ENCODE measurements at regions not wholly inside any gene's neighbourhood (a gene's known extent, or its start where the extent isn't known, plus 50 kb on each side); places are given as distances from the start of the nearest gene placed in this dataset.

DNA sequence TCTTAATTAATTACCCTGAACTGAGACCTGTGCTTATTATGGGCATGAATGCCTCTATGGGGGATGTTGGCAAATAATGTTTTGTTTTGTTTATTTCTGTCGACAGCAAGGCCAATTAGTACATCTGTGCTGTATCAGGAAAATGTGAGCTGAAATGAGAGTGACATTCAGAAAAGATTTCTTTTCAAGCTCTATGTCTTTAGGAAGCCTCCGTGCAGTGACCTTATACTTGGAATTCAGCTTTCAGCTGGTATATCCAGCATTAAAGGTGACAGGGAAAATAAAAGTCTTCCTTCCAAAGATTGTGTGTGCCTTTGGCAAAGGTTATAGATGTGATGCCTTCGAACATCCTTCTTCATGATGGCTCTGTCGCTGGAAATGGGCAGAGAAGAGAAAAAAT, 1061.1 kb downstream of the SORCS3 start:
- no peak for DNase-seq
- Mint-ChIP-seq H3K27ac (no peak overlapping the region), H3K4me3 (no peak overlapping the region), H3K4me1 (no peaks in the 10 kb centered on the region), H3K27me3 (peaks cover 0 to 7% (median 0%) of the 10 kb centered on the region in 5 donors), H3K36me3 (no peaks in the 10 kb centered on the region), H3K9me3 (peaks cover 0 to 2% (median 0%) of the 10 kb centered on the region in 9 donors)
- POLR2A ChIA-PET: no interaction called here
- no peak for ATAC-seq

DNA sequence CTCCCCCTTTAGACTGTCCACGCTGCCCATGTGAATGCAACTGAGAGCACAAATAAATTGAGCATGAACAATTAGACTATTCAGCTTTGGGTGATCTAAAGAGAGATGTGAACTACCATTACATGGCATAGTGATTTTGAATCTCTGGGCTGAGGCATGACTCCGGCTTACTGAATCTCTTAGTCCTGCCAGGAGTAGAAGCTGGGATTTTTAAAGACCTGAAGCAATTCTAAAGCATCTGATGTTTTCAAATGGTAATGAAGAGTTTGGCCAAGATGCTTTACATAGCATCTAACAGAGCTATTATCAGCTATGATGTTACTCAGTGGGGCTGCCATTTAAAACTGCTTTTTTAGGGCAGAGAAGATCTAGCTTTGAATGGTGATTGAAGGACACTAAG, 1059.1 kb downstream of the SORCS3 start:
- Mint-ChIP-seq H3K4me1 (no peaks in the 10 kb centered on the region), H3K27me3 (peaks cover 0 to 7% (median 0%) of the 10 kb centered on the region in 5 donors), H3K9me3 (peaks cover 0 to 2% (median 0%) of the 10 kb centered on the region in 9 donors), H3K27ac (no peak overlapping the region), H3K4me3 (no peak overlapping the region), H3K36me3 (no peaks in the 10 kb centered on the region)
- DNase-seq (no peak), ATAC-seq (no peak)
- POLR2A ChIA-PET: no interaction called here

DNA sequence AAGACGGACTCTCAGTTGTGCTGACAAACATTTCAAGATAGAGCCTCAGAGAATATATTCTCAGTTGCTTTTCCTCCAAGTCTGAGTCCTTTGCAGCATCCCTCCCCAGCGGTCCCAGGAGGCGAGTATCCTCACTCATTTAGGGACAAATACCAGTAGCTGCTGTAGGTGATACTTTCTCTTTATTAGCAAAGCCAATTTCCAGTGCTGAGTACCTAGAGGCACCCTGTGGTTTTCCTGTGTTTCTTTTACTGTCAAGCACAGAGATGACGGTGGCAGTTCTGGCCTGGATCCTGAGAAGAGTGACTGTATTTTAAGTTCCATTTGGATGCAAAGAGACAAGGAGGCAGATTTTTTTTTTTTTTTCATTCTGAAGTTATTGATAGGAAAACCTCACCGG, 1058.4 kb downstream of the SORCS3 start:
- Mint-ChIP-seq H3K27ac (no peak overlapping the region), H3K27me3 (peaks cover 0 to 7% (median 0%) of the 10 kb centered on the region in 5 donors), H3K36me3 (no peaks in the 10 kb centered on the region), H3K4me1 (no peaks in the 10 kb centered on the region), H3K4me3 (no peak overlapping the region), H3K9me3 (peaks cover 0 to 4% (median 0%) of the 10 kb centered on the region in 9 donors)
- DNase-seq (no peak), ATAC-seq (no peak)
- POLR2A ChIA-PET: no interaction called here

DNA sequence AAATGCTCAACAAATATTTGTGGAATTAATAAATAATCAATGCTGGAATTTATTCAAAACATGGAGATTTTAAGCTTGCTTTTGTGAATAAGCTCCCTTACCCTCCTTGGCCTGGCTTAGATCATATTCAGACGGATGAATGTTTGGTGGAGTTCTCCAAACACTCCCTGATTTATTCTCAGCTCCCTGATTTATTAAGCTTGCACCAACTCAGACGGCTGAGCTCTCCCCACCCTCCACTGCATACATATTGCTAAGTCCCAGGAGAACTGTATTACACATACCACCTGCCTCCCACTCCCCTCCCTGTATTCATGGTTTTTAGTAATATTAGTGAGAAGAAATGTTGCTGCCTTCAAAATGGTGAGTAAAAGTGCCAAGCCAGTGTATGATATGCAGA, 1057.5 kb downstream of the SORCS3 start:
- Mint-ChIP-seq H3K36me3 (no peaks in the 10 kb centered on the region), H3K4me1 (no peaks in the 10 kb centered on the region), H3K9me3 (peaks cover 0 to 4% (median 0%) of the 10 kb centered on the region in 9 donors), H3K27me3 (peaks cover 0 to 7% (median 0%) of the 10 kb centered on the region in 5 donors), H3K27ac (no peak overlapping the region), H3K4me3 (no peak overlapping the region)
- ATAC-seq: no peak
- POLR2A ChIA-PET: no interaction called here
- no peak for DNase-seq

DNA sequence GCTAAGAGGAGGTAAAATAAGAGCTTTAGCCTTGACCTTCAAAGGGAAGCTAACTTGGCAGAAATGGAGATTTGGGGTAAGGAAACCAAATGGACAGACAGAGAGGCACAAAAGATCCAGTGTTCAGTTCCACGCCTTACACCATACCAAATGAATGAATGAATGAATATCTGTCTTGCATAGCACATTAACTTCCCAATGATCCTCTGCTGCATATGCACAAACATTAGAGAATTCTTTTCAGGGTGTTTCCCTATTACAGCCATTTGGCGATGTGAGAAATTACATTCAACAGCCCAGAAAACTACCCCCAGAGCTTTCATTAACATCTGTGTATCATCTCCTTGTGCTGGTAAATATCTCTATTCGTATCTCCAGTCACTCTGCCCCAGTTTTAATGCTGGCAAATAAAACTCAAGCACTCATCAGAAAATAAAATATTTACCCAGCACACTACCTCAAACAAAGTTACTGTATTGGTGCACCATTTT, 1056.2 kb downstream of the SORCS3 start:
- Mint-ChIP-seq H3K4me1 (no peaks in the 10 kb centered on the region), H3K27ac (no peak overlapping the region), H3K27me3 (peaks cover 0 to 7% (median 0%) of the 10 kb centered on the region in 5 donors), H3K4me3 (no peak overlapping the region), H3K9me3 (peaks cover 0 to 3% (median 0%) of the 10 kb centered on the region in 9 donors), H3K36me3 (no peaks in the 10 kb centered on the region)
- POLR2A ChIA-PET: no interaction called here
- DNase-seq: no peak
- ATAC-seq: no peak

DNA sequence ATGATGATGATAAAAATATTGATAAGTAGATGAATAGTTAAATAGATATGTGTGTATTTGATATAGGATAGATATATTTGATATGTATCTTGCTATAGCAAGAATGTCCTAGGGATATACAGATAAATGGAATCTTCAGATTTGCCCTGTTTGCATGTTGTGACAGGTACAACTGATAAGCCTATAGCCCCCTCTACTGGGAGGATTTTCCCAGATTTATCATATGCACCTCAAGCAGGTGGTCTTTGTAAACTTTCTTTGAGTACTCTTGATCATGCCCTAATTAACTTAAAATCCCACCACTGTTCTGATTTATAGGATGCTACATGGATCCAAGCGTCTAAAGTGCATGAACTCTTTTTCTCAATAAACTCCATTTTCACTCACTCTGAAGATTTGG, 1050.7 kb downstream of the SORCS3 start:
- DNase-seq: no peak
- H3K27me3 Mint-ChIP-seq: peaks cover 0 to 3% (median 0%) of the 10 kb centered on the region in 5 donors
- H3K4me1 Mint-ChIP-seq: no peaks in the 10 kb centered on the region
- POLR2A ChIA-PET: no interaction called here
- no peak overlapping the region for H3K4me3 Mint-ChIP-seq
- ATAC-seq: no peak
- H3K36me3 Mint-ChIP-seq: no peaks in the 10 kb centered on the region
- no peak overlapping the region for H3K27ac Mint-ChIP-seq
- peaks cover 0 to 5% (median 2%) of the 10 kb centered on the region in 9 donors for H3K9me3 Mint-ChIP-seq

DNA sequence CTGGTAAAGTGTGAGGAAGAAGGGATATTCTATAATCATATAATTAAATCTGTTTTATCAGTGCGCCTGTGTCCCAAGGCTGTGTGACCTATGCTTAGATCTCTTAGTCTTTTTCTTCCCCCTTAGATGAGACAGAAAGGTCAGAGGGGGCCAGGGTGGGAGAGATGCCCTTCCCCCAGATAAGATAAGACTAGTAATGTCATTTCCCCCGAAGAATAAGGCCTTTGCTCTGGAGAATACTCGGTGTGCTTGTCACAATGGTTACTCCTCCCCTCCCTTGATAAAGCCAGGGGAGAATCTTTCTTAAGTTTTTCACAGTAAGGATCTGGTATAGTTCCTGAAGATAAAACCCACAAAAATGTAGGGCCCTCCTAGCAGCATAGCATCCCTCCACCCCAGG, 1041.8 kb downstream of the SORCS3 start:
- DNase-seq: no peak
- Mint-ChIP-seq H3K27me3 (peaks cover 0 to 5% (median 0%) of the 10 kb centered on the region in 5 donors), H3K27ac (no peak overlapping the region), H3K4me1 (no peaks in the 10 kb centered on the region), H3K4me3 (no peak overlapping the region), H3K36me3 (peaks cover 0 to 5% (median 0%) of the 10 kb centered on the region in 3 donors), H3K9me3 (peaks cover 7 to 46% (median 19%) of the 10 kb centered on the region in 9 donors)
- POLR2A ChIA-PET: no interaction called here
- ATAC-seq: no peak

DNA sequence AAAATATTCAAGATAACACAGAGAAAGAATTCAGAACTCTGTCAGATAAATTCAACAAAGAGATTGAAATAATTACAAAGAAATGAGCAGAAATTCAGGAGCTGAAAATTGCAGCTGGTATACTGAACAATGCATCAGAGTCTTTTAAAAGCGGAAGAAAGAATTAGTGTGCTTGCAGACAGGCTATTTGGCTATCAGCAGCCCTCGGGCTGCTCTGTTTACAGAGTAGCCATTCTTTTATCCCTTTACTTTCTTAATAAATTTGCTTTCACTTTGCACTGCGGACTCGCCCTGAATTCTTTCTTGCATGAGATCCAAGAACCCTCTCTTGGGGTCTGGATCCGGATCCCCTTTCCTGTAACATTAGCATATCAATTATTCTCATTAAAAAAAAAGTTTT, 1040.0 kb downstream of the SORCS3 start:
- ATAC-seq (no peak), DNase-seq (no peak)
- Mint-ChIP-seq H3K36me3 (peaks cover 0 to 5% (median 0%) of the 10 kb centered on the region in 3 donors), H3K27me3 (peaks cover 0 to 6% (median 0%) of the 10 kb centered on the region in 5 donors), H3K27ac (no peak overlapping the region), H3K9me3 (peaks cover 10 to 53% (median 21%) of the 10 kb centered on the region in 9 donors), H3K4me3 (no peak overlapping the region), H3K4me1 (no peaks in the 10 kb centered on the region)
- POLR2A ChIA-PET: no interaction called here

DNA sequence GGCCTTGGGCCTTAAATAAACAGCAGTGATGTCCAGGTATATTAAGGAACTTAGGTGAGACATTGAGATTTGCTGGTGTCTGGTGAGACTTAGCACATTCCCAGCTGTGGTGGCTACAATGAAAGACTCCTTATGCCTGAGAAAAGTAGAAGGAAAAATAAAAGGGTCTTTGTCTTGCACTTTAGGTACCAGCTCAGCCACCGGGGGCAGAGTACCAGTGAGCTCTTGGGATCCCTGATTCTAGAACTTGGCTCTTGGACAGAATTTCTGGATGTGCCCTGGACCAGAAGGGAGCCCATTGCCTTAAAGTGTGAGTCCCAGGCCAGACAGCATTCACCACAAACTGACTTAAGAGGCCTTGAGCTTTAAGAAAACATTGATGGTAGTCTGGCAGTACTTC, 1038.7 kb downstream of the SORCS3 start:
- peaks cover 0 to 9% (median 0%) of the 10 kb centered on the region in 3 donors for H3K36me3 Mint-ChIP-seq
- POLR2A ChIA-PET: no interaction called here
- DNase-seq: no peak
- H3K9me3 Mint-ChIP-seq: peaks cover 12 to 55% (median 22%) of the 10 kb centered on the region in 9 donors
- no peak overlapping the region for H3K27ac Mint-ChIP-seq
- H3K27me3 Mint-ChIP-seq: peaks cover 0 to 6% (median 0%) of the 10 kb centered on the region in 5 donors
- no peak overlapping the region for H3K4me3 Mint-ChIP-seq
- H3K4me1 Mint-ChIP-seq: no peaks in the 10 kb centered on the region
- ATAC-seq: no peak

DNA sequence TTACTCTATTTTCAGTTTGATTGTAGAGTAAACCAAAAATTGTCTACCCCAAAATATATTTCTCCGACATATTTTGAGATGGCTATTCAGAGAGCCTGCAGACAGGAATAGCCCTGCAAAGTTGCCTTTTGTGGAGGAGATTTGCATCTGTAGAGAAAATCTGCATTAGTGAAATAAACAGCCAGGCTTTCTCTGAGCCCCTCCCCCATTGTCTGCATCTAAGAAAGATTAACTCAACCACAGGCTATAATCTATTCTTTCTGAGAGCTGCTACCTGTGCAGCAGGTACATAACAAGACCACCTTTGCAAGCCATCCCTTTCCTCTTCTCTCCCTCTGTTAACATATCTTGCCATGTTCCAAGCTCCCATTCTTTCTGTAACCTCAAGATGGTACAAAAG, 1034.2 kb downstream of the SORCS3 start:
- H3K9me3 Mint-ChIP-seq: peaks cover 0 to 53% (median 24%) of the 10 kb centered on the region in 9 donors
- peaks cover 0 to 6% (median 0%) of the 10 kb centered on the region in 5 donors for H3K27me3 Mint-ChIP-seq
- POLR2A ChIA-PET: no interaction called here
- DNase-seq (no peak), ATAC-seq (no peak)
- H3K4me1 Mint-ChIP-seq: no peaks in the 10 kb centered on the region
- no peak overlapping the region for H3K27ac Mint-ChIP-seq
- H3K36me3 Mint-ChIP-seq: peaks cover 0 to 14% (median 0%) of the 10 kb centered on the region in 3 donors
- H3K4me3 Mint-ChIP-seq: no peak overlapping the region

DNA sequence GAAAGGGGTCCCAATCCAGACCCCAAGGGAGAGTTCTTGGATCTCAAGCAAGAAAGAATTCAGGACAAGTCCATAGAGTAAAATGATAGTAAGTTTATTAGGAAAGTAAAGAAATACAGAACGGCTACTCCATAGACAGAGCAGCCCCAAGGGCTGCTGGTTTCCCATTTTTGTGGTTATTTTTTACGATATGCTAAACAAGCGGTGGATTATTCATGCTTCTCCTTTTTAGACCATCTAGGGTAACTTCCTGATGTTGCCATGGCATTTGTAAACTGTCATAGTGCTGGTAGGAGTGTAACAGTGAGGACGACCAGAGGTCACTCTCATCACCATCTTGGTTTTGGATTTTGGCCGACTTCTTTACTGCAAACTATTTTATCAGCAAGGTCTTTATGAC, 1033.4 kb downstream of the SORCS3 start:
- DNase-seq: no peak
- Mint-ChIP-seq H3K4me1 (no peaks in the 10 kb centered on the region), H3K36me3 (peaks cover 0 to 14% (median 0%) of the 10 kb centered on the region in 3 donors), H3K4me3 (no peak overlapping the region), H3K9me3 (peaks cover 0 to 44% (median 24%) of the 10 kb centered on the region in 9 donors), H3K27me3 (peaks cover 0 to 6% (median 0%) of the 10 kb centered on the region in 5 donors), H3K27ac (no peak overlapping the region)
- ATAC-seq: no peak
- POLR2A ChIA-PET: no interaction called here

DNA sequence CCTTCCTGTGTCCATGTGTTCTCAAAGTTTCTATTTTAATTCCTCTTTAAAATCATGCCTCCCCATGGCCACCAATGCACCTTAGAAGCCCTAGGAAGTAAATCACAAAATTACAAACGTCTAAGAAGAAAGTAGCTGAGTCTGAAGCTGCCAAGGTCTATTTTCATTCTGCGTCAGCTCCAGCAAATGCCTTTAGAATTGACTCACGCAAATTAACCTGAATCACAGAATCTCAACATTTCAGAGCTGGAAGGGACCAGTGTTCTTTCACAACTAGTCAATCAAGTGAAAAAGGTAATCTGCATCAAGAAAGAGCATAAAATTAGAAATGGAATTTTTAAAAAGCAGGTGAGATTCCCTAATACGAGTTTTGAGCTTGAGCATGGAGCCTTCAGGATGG, 1017.6 kb downstream of the SORCS3 start:
- Mint-ChIP-seq H3K27ac (no peak overlapping the region), H3K4me3 (no peak overlapping the region), H3K27me3 (peaks cover 0 to 4% (median 0%) of the 10 kb centered on the region in 5 donors), H3K4me1 (no peaks in the 10 kb centered on the region), H3K9me3 (peaks cover 0 to 8% (median 0%) of the 10 kb centered on the region in 9 donors), H3K36me3 (no peaks in the 10 kb centered on the region)
- DNase-seq: no peak
- POLR2A ChIA-PET: no interaction called here
- ATAC-seq: no peak

DNA sequence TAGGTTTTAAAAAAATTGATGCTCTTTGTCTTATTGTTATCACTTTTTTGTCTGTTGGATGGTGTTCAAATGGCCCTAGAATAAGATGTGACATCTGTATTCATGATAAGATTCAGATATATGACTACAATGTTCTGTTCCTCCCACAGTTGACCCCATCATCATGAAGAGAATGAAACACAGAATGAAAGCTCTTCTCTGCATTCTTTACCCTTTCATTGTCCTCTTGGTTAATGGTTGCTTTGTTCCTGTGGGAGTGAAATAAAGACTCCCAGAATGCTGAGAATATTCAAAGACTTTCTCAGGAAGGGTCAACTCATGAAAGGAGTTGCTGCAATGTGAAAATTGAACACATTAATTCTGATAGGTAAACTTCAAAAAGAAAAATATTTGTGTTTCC, 1015.8 kb downstream of the SORCS3 start:
- Mint-ChIP-seq H3K27me3 (peaks cover 0 to 4% (median 0%) of the 10 kb centered on the region in 5 donors), H3K27ac (no peak overlapping the region), H3K36me3 (no peaks in the 10 kb centered on the region), H3K4me3 (no peak overlapping the region), H3K4me1 (no peaks in the 10 kb centered on the region), H3K9me3 (peaks cover 0 to 5% (median 0%) of the 10 kb centered on the region in 9 donors)
- no peak for ATAC-seq
- POLR2A ChIA-PET: no interaction called here
- no peak for DNase-seq

DNA sequence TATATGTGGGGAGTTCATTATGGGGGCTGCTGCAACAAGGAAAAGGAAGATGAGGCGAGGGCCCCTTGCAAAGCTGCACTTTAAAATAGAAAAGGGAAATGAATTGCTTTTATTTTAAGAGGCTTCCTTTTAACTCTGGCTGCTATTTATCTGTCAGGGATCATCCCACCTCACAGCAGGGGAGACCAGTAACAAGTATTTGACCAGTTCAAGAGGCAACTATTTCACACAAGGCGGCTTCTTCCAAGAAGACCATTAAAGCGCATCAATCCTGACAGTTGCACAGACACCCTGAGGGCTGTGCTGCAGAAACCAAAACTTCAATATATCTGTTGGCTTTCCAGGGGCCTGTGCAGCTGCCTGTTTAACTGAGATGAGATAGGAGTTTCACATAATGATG, 1009.2 kb downstream of the SORCS3 start:
- Mint-ChIP-seq H3K36me3 (no peaks in the 10 kb centered on the region), H3K27ac (no peak overlapping the region), H3K27me3 (no peaks in the 10 kb centered on the region), H3K4me1 (no peaks in the 10 kb centered on the region), H3K9me3 (peaks cover 0 to 4% (median 1%) of the 10 kb centered on the region in 9 donors), H3K4me3 (no peak overlapping the region)
- POLR2A ChIA-PET: no interaction called here
- DNase-seq: no peak
- ATAC-seq: no peak
